KOPT-K1 (cell line): ENCODE measurements at regions not wholly inside any gene's neighbourhood (a gene's known extent, or its start where the extent isn't known, plus 50 kb on each side); places are given as distances from the start of the nearest gene placed in this dataset.
A peak's percentile ranks its signal among the peaks of the same experiment; 100 is the strongest.
"Not testable (repeated sequence)": the region's sequence is repeated elsewhere in the genome, so short reads cannot be mapped to it uniquely, and the experiment has no call there.

Experiments
- H3K27ac ChIP-seq: fragments of 200-600 bp; sonication (generic); 2 replicates; pipeline ENCODE4 v1.5.1; 2016; ENCODE audit warnings: antibody characterized with exemption, mild to moderate bottlenecking, low read depth, low read length; ENCODE audit not compliant: poor library complexity, severe bottlenecking
- H3K36me3 ChIP-seq: fragments of 200-600 bp; sonication (generic); 2 replicates; pipeline ENCODE4 v1.5.1; 2017; ENCODE audit warnings: antibody characterized with exemption, mild to moderate bottlenecking, low read length, moderate library complexity; ENCODE audit not compliant: insufficient read depth
- H3K9me3 ChIP-seq: fragments of 200-600 bp; sonication (generic); 2 replicates; pipeline ENCODE4 v1.5.1; 2017; ENCODE audit warnings: antibody characterized with exemption, low read length, mild to moderate bottlenecking; ENCODE audit not compliant: insufficient read depth, poor library complexity, severe bottlenecking

DNA sequence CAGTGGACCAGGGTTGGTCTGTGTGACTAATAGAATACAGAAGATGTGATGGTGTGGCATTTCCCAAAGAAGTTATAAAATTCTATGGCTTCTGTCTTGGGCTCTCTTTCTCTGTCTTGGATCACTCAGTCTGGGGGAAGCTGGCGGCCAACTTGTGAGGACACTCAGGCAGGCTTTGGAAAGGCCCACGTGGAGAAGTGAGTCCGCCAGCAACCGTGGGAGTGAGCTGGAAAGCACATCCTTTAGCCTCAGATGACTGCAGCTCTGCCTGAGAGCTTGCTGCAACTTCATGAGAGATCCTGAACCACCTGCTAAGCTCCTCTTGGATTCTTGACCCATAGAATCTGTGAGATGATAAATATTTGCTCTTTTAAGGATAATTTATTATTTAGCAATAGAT, 72.0 kb upstream of the RASGRP1 start:
- Histone ChIP-seq H3K9me3 (no peaks in the 10 kb centered on the region), H3K36me3 (no peaks in the 10 kb centered on the region), H3K27ac (peak overlapping the region; percentile 98)

DNA sequence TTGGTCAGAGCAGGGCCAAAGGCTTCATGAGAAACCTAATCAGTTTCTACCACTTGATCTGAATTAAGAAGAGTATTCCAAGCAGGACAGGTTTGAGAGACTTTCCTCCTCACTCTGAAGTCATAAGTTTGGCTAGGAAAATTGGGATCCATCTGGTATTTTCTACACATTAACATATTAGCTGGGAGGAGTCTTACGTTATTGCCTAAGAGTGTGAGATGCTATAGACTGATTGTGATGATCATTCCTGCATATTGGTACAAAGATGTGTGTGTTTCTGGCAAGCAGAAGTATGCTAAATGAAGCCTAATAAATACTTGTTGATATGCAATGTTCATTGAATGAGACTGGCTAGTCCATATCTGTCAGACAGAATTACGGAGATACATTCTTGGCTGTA, 73.5 kb upstream of the RASGRP1 start:
- peak overlapping the region; percentile 98 for H3K27ac ChIP-seq
- H3K36me3 ChIP-seq: no peaks in the 10 kb centered on the region
- no peaks in the 10 kb centered on the region for H3K9me3 ChIP-seq

DNA sequence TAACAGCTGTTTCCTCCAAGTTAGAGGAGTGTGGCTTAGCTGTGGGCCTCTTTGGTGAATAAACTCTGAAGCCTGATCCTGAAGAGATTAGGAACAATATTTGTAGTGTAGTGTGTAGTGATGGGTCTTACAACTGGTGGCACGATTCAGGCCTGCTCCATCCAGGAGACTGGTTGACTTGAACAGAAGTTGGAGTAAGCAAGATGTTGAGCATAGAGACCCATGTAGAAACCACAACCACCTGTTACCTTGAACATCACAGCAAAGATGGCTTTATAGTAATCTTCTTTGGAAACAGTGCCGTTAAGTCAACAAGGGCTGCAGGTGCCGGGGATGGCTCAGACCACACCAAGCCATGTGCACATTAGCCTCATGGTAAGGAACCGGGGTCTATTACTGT, 74.2 kb upstream of the RASGRP1 start:
- Histone ChIP-seq H3K27ac (peak overlapping the region; percentile 98), H3K9me3 (no peaks in the 10 kb centered on the region)

DNA sequence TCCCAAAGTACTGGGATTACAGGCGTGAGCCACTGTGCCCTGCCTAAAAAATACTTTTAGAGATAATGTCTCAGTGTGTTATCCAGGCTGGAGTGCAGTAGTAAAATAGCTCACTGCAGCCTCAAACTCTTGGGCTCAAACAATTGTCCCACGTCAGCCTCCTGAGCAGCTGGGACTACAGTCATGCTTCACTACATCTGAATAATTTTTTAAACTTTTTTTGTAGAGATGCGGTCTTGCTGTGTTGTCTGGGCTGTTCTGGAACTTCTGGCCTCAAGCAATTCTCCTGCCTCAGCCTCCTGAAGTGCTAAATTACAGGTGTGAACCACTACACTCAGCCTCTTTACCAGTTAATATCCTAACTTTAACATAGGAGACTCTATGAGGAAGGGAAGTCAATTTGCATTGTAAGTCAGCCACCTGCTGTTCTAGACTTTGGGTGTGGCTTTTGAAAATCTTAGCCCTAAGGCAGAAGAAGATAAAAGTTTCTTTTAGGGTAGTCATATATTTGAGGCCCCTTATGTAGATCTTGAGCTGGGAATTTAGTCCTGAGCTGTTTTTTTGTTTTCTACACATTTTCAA, 78.2 kb upstream of the RASGRP1 start:
- H3K36me3 ChIP-seq: no peaks in the 10 kb centered on the region
- peaks cover 6% of the 10 kb centered on the region for H3K9me3 ChIP-seq
- H3K27ac ChIP-seq: peak overlapping the region; percentile 98

More for the DNA sequence above, 74.2 kb upstream of the RASGRP1 start:
- no peaks in the 10 kb centered on the region for H3K36me3 ChIP-seq

DNA sequence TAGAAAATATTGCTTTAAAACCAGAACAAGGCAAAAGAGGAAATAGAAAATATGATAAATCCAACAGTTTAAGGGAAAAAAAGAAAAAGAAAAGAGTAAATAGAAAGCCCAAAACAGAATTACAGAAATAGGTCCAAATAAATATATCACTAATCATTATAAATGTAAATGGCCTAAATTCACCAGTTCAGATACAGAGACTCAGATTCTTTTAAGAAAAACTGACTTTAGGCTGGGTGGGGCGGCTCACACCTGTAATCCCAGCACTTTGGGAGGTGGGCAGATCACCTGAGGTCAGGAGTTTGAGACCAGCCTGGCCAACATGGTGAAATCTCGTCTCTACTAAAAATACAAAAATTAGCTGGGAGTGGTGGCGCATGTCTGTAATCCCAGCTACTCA, 79.7 kb upstream of the RASGRP1 start:
- not testable (repeated sequence) for H3K27ac ChIP-seq, H3K9me3 ChIP-seq, H3K36me3 ChIP-seq

DNA sequence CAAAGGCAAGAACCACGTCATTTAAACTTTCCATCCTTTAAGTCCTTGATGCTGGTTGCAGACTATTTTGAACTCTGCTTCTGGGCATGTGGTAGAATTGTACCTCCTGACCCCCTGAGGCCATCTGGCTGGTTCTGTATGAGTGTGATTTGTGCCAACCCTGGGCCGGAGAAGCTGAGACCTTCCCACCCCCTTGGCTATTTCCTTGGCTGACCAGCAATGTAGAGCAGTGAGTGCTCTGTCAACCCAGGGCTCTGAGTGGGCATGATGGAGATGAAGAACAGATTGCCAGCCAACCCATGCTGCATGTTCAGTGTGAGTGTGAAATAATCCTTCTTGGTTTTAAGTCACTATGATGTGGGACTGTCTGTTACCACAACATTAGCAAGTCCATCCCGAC, 82.1 kb upstream of the RASGRP1 start:
- peak overlapping the region; percentile 6 for H3K27ac ChIP-seq
- H3K36me3 ChIP-seq: no peaks in the 10 kb centered on the region
- peaks cover 6% of the 10 kb centered on the region for H3K9me3 ChIP-seq

DNA sequence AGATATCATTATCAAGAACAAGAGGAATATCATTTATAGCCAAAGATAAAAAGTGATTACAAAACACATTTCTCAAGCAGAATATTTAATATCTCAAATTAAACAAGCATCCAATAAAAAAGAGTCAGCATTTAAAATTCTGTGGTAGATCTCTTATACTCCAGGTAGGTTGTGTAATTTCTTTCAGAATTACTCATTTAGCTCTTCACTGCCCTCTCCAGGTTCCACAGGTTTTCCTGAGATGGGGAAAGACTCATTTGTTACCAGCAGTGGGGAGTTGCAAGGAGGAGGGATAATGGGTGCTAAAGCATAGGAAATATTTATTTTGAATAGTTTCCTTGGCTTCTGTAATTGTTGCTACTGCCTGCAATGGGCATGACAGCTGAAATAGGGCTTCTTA, 83.1 kb upstream of the RASGRP1 start:
- Histone ChIP-seq H3K36me3 (no peaks in the 10 kb centered on the region), H3K27ac (no peak overlapping the region), H3K9me3 (peaks cover 6% of the 10 kb centered on the region)

DNA sequence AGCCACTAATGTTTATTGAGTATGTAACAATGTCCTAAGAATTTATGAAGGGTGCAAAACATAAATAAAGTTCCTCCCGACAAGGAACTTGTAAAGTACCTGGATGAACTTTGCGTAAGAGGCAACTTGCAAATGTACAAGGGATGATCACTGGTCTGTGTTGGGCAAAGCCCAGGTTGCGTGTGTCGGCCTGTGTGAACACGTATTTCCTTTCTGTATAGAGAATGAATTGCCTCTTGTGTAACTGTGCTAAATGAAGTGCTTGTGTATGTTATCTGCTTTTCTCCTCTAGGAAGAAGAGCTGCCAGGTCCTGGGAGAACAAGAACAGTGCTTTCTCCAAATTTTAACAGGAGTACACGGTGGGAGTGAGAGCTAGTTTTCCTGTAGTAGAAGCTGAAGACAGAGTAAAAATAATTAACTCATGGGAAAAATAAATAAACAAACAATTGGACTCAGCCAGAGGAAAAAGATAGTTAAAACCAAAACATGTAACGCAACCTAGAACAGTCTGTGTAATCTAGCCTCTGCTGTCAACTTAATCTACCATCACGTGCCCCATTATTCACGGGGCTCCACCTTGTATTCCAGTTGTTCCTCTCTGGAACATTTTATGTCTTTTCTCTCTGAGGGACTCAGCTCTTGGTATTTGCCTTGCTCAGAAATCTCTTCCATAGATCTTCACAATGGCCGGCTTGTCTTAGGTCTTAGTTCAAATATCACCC, 83.7 kb upstream of the RASGRP1 start:
- Histone ChIP-seq H3K27ac (no peak overlapping the region), H3K36me3 (no peaks in the 10 kb centered on the region), H3K9me3 (peaks cover 6% of the 10 kb centered on the region)

DNA sequence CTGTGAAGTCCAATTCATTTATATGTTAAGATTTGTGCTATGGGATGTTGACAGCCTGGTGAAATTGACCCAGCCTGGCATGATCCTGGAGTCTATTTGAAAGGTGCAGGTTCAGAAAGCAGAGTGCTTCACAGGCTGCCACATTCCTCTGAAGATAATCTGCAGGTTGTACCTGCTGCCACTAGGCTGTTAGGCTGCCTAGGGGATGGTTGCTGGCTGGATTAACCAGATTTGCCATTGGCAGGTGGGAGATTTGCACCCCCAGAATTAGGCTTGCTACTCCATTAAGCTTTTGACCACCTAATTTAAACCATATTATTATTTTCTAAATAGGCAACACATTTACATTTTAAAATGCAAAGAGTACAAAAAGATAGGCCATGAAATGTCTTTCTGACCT, 85.8 kb upstream of the RASGRP1 start:
- no peaks in the 10 kb centered on the region for H3K9me3 ChIP-seq
- H3K27ac ChIP-seq: peak overlapping the region; percentile 89
- no peaks in the 10 kb centered on the region for H3K36me3 ChIP-seq

DNA sequence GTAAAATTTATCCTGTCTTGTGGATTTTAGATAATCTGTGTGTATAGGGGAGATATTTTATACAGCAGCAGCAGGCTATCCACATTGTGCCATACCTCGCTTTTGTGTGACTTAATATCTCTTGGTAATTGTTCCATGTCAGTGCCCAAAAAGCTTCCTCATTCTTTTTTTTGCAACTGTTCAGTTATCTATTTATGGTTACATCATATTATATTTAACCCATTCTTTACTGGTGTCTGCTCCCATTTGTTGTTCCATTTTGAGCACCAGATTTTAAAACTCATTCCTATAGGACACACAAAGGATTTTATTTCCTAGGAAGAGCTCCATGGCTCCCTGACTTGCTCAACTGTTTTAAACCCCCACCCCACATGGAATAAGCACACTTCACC, 86.3 kb upstream of the RASGRP1 start:
- H3K36me3 ChIP-seq: no peaks in the 10 kb centered on the region
- H3K9me3 ChIP-seq: no peaks in the 10 kb centered on the region
- peak overlapping the region; percentile 89 for H3K27ac ChIP-seq

DNA sequence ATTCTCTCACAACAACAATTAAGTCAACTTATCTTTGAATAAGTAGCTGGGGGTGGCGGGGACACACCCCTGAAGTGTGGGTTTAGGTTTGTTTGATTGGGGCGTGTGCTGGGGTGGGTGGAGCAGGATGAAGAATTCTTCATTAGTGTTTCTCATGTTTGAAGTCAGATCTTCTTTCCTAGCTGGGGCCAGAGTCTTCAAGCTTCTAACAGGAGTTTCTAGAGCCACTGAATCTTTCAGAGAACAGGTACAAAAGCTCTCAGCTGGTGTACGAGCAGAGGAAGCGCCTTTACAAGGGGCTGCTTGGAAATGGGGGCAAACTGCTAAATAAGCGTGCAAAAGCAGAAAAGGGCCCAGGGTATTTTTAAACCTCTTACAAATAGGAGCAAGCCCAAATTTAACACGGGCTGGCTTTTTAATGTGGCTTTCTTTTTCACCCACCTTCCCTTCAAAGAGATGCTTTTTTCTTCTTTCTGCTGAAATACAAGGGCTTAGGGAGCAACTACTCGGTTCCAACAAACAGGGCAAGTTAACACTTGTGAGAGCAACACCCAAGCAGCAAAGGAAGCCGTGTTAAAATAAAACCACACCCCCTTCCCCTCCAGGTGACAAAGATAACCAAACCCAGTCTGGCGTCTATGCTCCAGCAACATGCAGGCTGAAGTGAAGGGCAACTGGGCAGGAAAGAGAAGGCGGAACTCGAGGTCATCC, 86.9 kb upstream of the RASGRP1 start:
- peak overlapping the region; percentile 89 for H3K27ac ChIP-seq
- no peaks in the 10 kb centered on the region for H3K36me3 ChIP-seq
- no peaks in the 10 kb centered on the region for H3K9me3 ChIP-seq

DNA sequence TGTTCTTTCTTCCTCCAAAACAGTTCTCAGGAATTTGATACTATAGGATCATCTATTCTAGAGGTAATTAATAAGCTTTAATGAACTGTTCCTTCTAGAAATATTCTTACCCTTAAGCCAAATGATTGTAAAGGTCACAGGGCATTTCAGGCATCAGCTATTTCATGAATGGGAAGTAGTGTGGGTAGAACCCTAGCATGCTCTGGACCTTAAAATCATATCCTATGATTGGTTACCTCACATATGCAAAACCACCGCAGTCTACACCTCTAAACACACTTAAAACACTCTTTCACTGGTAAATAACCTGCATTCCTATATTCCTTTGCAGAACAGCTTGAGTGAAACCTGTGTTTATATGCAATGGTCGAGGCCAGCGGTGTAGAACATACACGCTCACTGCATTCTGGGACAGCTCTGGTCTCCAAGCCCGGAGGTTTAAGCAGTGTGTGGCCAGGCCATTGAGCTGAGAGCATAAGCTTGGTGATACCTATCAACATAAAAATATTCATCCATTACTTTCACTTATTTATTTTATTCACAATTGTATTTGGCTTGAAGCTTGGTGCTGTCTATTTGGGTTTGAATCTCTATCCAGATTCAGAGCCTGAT, 87.7 kb upstream of the RASGRP1 start:
- Histone ChIP-seq H3K9me3 (no peaks in the 10 kb centered on the region), H3K27ac (peak overlapping the region; percentile 89), H3K36me3 (no peaks in the 10 kb centered on the region)

DNA sequence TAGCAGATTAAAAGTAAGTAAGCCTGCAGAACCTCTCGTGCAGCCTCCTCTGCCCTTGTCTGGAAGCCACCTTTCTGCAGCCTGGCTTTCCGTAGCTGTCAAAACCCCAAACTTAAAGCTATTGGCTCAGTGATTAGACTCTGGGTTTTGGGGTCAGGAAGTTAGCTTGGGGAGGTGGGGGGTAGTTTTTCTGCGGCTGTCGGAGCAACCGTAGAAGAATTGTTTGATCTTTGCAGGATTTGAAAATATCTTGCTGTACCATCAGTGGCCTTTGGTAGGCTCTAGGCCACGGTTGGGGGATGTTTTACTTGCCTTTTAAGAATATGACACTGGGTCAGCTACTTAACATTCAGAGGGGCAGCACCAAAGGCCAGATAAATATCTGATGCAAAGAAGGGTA, 88.4 kb upstream of the RASGRP1 start:
- H3K9me3 ChIP-seq: no peaks in the 10 kb centered on the region
- H3K27ac ChIP-seq: peak overlapping the region; percentile 89
- H3K36me3 ChIP-seq: no peaks in the 10 kb centered on the region

DNA sequence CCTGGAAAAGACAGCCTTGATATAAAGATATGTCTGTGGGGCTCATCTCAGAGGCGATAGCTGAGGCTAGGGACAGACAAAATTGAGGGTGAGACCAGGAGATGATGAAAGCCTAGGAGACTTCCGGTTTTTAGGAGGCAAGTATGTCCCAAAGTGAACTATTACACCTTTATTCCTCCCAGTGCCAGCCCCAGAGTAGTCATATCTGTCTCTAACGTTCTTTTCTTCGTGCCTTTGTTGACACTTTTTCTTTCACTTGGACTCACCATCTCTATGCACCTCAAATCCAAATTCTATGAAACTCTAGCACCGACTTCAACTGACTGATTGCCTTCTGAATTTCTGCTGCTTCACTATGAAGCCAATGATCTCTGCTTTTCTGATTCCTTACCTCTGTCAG, 93.8 kb upstream of the RASGRP1 start:
- Histone ChIP-seq H3K36me3 (no peaks in the 10 kb centered on the region), H3K9me3 (no peaks in the 10 kb centered on the region), H3K27ac (peak overlapping the region; percentile 19)

DNA sequence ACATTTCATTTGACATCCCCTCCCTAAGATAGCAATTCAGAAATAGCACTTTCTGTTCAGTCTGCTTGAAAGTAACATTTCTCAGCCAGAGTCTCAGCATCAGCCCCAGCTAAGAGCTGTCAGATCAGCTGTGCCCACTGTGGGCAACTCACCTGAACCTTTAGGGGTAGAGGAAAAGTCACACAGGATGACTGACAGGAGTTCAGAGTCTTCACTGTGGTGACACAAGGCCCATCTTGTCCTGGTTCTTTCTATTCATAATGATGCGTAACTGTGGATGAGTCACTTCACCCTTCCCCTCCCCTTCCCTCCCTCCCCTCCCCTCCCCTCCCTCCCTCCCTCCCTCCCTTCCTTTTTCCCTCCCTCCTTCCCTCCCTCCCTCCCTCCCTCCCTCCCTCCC, 96.1 kb upstream of the RASGRP1 start:
- Histone ChIP-seq H3K36me3 (no peaks in the 10 kb centered on the region), H3K27ac (no peak overlapping the region), H3K9me3 (no peaks in the 10 kb centered on the region)
